GM18951 (cell line): ENCODE measurements at regions not wholly inside any gene's neighbourhood (a gene's known extent, or its start where the extent isn't known, plus 50 kb on each side); places are given as distances from the start of the nearest gene placed in this dataset.

Source experiments
- POLR2A ChIP-seq: IDR thresholded peaks from 4 replicates; pipeline ENCODE4 v1.6.1; 2011; ENCODE audit warnings: mild to moderate bottlenecking; ENCODE audit not compliant: insufficient read length, insufficient read depth; ENCODE audit errors: extremely low read depth
- in situ Hi-C: fragments of 300-500 bp; cut with MboI; formaldehyde crosslinking; loops from one replicate; pipeline ENCODE4 v1.12.0; 2022; ENCODE audit warnings: low sequenced_read_pairs, mixed read lengths, inconsistent platforms; ENCODE audit not compliant: unreplicated experiment

- no peak for TF ChIP-seq POLR2A
- in situ Hi-C loops = no loop called here
These were observed 380.0 kb downstream of the ACTL7B start for GRCh38 chr9:108475813-108476212.

DNA sequence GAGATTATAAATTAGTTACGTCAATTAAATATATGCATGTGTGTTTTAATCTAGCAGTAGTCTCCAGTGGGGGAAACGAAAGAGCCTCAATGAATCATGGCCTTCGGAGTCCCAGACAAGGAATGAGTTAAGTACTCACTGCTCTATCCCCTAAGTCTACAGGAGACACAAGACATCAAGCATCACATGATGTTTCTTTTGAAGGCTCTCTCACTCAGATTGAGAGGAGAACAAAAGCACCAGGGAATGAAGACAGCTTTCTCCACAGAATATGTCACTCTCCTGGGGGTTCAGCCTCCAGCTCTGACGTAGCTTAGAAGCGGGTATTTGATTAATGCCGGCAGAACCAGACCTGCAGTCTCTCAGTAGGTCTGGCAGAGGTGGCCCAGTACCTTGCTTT, 381.4 kb downstream of the ACTL7B start:
- TF ChIP-seq POLR2A = no peak
- in situ Hi-C loops = no loop called here

DNA sequence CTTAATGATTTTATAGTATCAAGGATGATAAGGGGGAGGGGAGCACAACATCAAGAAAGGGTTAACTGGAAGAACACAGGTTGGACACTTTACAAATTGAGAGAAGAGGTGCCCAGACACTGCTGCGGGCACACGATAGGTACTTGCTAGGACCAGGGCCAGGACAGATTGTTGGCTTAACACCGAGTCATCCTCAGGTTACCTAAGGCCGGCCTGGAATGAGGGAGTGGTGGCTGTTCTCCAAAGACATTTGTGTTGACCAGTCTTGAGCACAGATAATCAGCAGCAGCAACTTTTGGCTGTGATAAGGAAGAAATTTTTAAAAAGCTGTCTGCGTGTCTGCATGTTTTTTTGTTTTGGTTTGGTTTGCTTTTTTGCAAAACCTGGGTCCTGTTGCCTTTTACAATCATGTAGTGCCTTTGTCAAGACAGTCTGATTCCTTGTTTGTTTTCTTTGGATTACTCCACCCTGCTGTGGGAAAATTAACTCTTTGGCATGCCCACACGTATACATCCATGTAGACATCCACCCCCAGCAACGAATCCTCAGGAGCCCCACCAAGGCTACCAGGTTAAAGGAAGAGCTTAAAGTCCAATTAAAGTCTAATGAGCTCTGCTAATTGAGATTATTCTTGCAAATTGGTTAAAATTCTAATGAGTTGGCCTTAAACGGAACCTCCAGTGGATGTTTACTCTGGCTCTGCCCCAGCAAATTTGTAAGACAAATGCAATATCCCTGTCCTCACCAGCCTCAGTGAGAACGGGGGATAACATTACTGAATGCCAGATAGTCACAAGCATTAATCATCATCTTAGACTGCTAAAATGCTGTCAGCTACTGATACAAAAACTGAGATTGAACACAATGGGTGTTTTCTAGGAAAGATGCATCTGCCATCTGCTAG, 382.3 kb downstream of the ACTL7B start:
- TF ChIP-seq POLR2A = no peak
- in situ Hi-C loops = no loop called here

DNA sequence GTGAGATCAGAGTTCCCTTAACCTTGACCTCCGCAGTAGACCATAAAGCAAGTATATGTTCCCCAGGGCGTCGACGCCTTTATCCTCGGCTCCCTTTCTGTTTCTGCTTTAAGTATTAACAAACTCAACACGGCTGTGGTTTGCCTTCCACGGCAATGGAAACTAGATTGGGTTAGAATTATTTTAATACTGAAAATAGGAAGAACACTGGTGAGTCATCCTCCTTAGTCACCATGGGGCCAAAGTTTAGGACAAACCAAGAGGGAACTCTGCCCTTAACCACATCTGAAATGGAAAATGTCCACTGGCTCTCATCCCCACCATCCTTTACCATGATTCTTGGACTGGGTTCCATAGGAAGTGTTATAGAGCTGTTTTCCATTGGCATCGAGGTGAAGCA, 386.1 kb downstream of the ACTL7B start:
- in situ Hi-C loops = no loop called here
- TF ChIP-seq POLR2A = no peak

DNA sequence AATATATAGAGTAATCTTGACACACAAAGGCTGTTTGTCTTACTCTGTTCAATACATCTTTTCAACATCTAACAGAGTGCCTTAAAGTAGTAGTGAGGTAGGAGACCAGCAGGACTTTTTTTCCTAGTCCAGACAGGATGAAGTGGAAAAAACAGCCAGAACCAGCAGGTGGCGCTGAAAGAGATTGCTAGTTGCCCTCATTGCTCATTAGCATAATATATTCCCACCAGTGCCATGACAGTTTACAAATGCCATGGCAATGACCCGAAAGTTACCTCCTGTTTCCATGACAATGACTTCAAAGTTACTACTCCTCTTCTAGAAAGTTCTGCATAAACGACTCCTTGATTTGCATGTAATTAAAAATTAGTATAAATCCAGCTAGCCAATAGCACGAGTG, 387.4 kb downstream of the ACTL7B start:
- TF ChIP-seq POLR2A = no peak
- in situ Hi-C loops = no loop called here

DNA sequence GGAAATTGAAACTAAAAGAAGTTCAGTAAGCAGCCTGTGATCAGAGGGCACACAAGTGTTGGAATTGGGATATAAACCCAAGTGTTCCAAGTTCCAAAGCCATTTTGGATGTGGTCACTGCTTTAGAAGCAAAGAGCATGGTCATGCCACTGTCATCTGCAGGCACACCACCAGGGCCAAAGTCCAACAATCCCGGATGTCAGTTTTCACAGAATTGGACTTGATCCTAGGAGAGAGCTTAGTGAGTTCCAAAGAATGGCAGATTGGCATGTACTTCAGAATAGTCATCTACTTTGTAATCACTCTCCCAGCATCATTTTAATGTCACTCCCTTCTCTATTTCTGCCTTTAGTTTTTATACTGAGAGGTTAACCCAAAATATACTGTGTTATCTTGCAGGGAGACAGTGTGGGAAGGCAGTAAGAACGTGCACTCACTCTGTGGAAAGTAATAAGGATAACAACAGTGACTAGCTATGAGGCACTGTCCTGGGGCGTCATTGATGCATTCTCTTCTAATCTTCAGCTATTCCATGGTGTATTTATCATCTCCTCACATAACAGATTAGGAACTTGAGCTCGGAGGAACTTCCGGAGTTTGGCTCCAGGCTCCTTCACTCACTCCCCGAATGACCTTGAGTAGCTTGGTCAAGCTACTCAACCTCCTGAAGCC, 388.0 kb downstream of the ACTL7B start:
- in situ Hi-C loops = no loop called here
- TF ChIP-seq POLR2A = no peak

GRCh38 chr9:108467161-108467560, 388.6 kb downstream of the ACTL7B start:
- in situ Hi-C loops = no loop called here
- no peak for TF ChIP-seq POLR2A

GRCh38 chr9:108466304-108466703, 389.5 kb downstream of the ACTL7B start:
- in situ Hi-C loops = no loop called here

GRCh38 chr9:108463932-108464606, 391.7 kb downstream of the ACTL7B start:
- no peak for TF ChIP-seq POLR2A
- in situ Hi-C loops = no loop called here

More at GRCh38 chr9:108466304-108466703, 389.5 kb downstream of the ACTL7B start:
- TF ChIP-seq POLR2A = no peak

DNA sequence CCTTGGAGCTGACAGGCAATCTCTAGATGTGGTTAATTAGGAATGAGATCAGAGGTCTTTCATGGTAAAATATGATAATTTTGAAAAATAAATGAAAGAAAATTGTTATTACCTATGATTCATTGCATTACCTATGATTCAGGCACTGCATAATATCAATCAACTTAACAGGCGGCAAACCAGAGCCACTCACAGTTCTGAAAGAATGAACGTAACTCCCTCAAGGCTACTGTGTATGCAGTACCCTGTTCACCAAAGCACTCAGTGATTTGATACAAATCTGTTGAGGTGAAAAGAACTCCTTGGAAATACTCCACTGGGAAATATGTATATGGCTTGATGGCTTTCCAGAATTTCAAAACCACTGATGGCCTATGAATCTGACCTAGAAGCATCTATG, 398.9 kb downstream of the ACTL7B start:
- in situ Hi-C loops = no loop called here
- no peak for TF ChIP-seq POLR2A

DNA sequence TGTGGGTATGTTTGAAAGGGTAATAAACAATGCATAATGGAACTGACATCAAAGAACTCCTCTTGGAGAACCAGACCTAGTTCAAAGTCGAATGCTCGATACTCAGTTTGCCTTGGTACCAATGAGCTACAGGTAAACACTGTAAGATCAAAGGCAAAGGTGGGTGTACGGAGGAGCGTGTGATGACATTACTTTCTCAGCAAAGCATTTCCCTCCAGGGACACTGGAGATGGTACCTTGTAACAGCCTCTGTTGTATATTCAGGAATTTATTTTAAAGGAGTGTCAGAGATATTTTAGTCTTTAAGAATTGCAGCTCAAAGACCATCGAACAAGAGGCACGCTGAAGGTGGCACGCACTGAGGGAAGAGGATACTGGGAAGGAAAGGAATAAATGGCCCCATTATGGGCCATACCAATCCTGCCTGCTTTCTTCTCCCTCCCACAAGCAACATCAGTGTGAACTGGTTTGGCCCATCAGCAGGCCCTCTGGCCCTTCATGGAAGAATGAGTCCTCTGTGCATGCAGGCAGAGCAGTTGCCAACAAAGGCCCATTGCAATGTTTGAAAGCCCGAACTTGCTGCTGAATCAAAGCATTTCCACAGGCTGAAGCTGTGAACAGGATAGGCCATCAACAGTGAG, 410.2 kb downstream of the ACTL7B start:
- TF ChIP-seq POLR2A = no peak
- in situ Hi-C loops = no loop called here

DNA sequence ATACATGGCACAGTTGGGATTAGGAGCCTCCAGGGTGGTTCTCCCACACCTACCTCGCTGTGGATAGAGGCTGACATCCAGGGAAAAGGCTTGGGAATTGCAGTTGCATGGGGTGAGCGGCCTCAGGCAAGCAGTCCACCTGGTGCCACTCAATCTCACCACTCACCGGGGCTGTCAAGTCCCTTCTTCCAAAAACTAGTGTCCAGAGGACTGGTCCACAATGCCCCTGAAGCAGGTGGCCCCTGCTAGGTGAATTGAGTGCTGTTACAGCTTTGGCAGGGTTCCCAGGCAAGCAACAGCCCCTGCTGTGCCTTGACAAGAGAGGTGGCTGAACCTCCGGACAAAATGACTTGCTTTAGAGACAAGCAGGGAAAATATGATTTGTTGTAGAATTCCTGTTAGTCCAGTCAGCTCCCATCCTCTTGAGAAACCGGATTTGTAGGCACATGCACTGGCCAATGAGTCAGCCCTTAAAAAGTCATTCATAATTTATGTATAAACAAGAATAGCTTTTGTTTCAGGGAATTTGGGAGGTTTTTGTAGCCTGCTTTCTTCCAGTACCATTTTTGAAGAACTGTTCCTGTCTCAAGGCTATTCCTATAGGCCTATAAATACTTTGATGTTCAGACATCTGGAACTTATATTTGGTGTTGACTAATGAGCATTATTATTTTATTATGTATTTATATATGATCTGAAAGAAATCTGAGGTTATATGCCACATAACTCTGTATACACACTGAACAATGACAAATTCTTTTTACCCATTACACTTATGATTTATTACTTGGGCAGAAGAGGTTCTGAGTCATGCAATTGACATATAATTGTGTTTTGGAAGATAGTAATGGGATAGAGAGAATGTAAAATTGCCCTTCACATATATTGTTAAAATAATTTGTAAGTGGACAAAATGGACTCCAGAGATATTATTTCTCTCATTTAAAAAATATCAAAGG, 411.1 kb downstream of the ACTL7B start:
- in situ Hi-C loops = no loop called here
- TF ChIP-seq POLR2A = no peak
